NCI-H1694 treated with DMSO at 0.1 percent for 48 hours (cell line): ENCODE measurements at regions not wholly inside any gene's neighbourhood (a gene's known extent, or its start where the extent isn't known, plus 50 kb on each side); places are given as distances from the start of the nearest gene placed in this dataset.

Experiments
- DNase-seq: peaks from one replicate; lab custom pipeline; 2025; lab: John Stamatoyannopoulos, UW

DNA sequence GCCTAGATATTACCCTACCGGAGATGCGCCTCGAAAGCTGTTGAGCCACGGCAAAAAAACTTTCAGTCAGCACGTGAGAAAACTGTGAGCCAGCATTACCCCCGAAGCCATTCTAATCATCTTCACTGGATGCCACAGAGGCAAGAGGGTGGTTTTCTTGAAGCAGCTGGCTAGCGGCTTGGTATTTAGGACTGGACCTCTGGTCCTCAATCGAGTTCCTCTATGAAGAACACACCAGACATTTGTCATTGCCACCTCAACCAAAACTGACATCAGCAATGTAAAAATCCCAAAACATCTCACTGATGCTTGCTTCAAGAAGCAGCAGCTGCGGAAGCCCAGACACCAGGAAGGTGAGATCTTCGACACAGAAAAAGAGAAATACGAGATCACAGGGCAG lies 52.8 kb upstream of the SLC66A3 start:
- no peak for DNase-seq

DNA sequence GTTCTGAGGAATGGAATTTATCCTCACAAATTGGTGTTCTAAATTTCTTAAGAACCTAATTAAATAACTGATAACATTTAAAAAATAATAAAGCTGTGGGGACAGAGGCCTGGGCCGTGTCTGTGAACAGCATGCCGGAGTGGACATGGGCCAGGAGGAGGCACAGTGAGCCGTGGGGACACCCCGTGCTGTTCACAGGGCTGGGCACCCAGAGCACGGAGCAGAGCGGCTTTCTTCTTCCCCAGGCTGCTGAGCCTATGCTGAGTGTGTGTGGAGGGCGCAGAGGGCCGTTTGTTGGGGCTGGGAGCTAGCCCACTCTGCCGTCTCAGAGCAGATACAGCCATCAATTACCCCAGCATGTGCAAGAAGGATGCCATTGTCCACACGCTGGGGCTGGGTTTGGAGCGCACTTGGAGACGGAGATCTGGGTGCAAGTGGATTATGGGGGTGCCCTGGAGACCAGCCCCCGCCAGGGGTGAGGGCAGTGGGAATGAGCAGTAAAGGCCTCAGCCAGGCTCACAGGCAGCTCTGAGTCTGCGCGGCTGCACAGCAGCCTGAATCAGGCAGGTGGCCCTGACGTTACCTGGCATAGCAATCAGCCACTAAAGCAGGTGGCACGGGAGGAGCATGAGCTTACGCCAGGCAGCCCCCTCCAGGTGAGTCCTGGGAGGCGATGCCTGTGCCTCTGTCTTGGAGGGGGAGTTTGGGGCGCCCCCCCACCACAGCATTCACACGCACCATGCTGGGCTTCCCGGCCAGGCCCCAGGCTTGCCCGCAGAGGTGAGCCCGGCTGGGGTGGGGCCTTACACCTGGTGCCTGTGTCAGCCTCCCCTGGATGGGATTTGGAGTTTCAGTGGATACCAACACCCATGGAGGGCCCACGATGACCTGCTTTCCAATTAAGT lies 52.1 kb upstream of the SLC66A3 start:
- DNase-seq, result no peak

DNA sequence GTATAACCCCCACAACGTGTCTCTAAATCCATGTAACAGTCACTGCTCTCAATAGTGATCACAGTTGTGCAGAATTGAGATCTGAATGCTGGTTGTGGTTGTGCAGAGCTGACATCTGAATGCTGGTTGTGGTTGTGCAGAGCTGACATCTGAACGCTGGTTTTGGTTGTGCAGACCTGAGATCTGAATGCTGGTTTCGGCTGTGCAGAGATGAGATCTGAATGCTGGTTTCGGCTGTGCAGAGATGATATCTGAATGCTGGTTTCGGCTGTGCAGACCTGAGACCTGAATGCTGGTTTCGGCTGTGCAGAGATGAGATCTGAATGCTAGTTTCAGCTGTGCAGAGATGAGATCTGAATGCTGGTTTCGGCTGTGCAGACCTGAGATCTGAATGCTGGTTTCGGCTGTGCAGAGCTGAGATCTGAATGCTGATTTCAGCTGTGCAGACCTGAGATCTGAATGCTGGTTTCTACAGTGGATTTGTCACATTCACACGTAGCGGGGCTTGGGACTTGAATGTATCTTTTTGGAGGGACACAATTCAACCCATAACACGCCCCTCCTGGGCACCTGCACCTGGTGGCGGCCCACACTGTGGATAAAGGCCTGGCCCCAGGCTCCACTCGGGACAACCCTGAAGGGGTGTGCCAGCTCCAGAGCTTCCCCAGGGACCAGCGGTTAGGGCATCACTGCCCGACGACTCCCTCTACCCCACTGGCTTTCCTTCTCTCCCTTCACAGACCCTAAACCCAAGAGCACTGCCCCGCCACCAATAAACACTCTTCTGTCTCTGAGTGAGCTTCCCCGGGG lies 51.1 kb upstream of the SLC66A3 start:
- DNase-seq, result no peak

DNA sequence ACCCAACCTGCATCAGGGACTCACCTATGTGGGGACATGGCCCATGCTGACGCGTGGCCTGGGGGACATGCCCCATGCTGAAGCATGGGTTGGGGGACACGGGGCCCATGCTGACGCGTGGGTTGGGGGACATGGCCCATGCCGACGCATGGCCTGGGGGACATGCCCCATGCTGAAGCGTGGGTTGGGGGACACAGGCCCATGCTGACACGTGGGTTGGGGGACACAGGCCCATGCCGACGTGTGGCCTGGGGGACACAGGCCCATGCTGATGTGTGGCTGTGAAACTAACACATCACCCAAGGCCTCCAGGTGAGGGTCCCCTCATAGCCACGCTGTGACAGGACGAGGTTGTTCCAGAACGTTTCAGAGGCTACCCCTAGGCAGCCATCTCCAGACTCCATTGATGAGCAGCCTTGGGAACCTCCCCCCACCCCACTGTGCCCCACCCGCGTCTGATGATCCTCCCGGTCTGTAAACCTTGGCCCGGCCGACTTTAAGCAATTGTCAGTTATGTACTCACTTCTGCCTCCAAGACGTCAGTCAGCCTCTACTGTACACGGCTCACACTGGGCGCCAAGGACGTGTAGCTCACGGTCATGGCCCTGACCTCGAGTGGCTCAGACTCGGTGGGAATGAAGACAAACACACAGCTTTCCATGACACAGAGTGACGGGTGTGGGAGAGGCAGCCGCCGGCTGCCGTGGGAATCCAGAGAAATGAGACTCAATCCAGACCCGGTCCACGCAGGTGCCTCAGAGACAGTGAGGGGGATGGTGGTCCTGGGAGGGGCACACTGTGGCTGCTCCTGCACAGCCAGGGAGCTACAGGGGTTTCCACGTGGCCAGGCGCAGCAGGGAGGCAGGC lies 50.2 kb upstream of the SLC66A3 start:
- no peak for DNase-seq
